Right lobe of liver (tissue), 4 donors: ENCODE measurements at regions not wholly inside any gene's neighbourhood (a gene's known extent, or its start where the extent isn't known, plus 50 kb on each side); places are given as distances from the start of the nearest gene placed in this dataset.

Experiments
- CTCF ChIP-seq, 4 donors: fragments of 200-600 bp in 3 of 4; fragments of 450-650 bp in 1 of 4; IDR thresholded peaks; one replicate each; pipeline versions ENCODE4 v1.5.1 to v1.8.0; 2016 to 2022; ENCODE audit warnings: antibody characterized with exemption in 4 of 4, mild to moderate bottlenecking in 2 of 4
- POLR2A ChIP-seq: fragments of 450-650 bp; IDR thresholded peaks from one replicate; pipeline ENCODE4 v1.6.1; 2017; ENCODE audit warnings: antibody characterized with exemption, mild to moderate bottlenecking
- donor health status: DM: no; HTN: no; CAD: no.
- donor health status: DM: no; HTN: no; CAD: no.
- donor health status: DM: no; HTN: yes; CAD: no.

GRCh38 chr2:196528486-196529223 lies 110.9 kb upstream of the CCDC150 start:
- TF ChIP-seq POLR2A (no peak), CTCF (IDR thresholded peaks at IDR 0.05) (no peak)
